RWPE2 (cell line): ENCODE measurements at regions not wholly inside any gene's neighbourhood (a gene's known extent, or its start where the extent isn't known, plus 50 kb on each side); places are given as distances from the start of the nearest gene placed in this dataset.
"Not testable (repeated sequence)": the region's sequence is repeated elsewhere in the genome, so short reads cannot be mapped to it uniquely, and the experiment has no call there.

Experiments used
- ATAC-seq: fragments of 200-7000 bp; cut with Tn5 transposase; 3 replicates; pipeline ENCODE4 v1.9.1; 2021; ENCODE audit warnings: low read depth
- DNase-seq: peaks from one replicate; pipeline ENCODE4 v3.0.0-alpha.2; 2020; ENCODE audit warnings: low spot score
- H3K27ac ChIP-seq: fragments of 450-650 bp; 2 replicates; pipeline ENCODE4 v1.5.1; 2017; ENCODE audit warnings: mild to moderate bottlenecking; ENCODE audit not compliant: poor library complexity, severe bottlenecking
- H3K27me3 ChIP-seq: fragments of 250-450 bp; sonication (Bioruptor Pico); 2 replicates; pipeline ENCODE4 v1.5.1; 2021; ENCODE audit warnings: mild to moderate bottlenecking, moderate library complexity; ENCODE audit not compliant: insufficient read depth, poor library complexity, severe bottlenecking
- H3K36me3 ChIP-seq: fragments of 250-450 bp; sonication (Bioruptor Pico); 2 replicates; pipeline ENCODE4 v1.5.1; 2020; ENCODE audit warnings: low read depth, mild to moderate bottlenecking, moderate library complexity
- H3K4me1 ChIP-seq: fragments of 250-450 bp; sonication (Bioruptor Pico); 2 replicates; pipeline ENCODE4 v1.5.1; 2021; ENCODE audit warnings: mild to moderate bottlenecking, moderate library complexity; ENCODE audit not compliant: insufficient read depth, poor library complexity, severe bottlenecking
- H3K4me3 ChIP-seq: fragments of 250-450 bp; sonication (Bioruptor Pico); 2 replicates; pipeline ENCODE4 v1.5.1; 2021; ENCODE audit warnings: mild to moderate bottlenecking, moderate library complexity; ENCODE audit not compliant: severe bottlenecking
- H3K9me3 ChIP-seq: fragments of 250-450 bp; sonication (Bioruptor Pico); 2 replicates; pipeline ENCODE4 v1.5.1; 2021; ENCODE audit warnings: mild to moderate bottlenecking, moderate library complexity; ENCODE audit not compliant: severe bottlenecking
- TF ChIP-seq, protein P1 (sequence below): fragments of 450-650 bp; IDR thresholded peaks from one replicate; pipeline ENCODE4 v1.5.1; 2017; ENCODE audit warnings: mild to moderate bottlenecking, moderate library complexity; ENCODE audit not compliant: poor library complexity, severe bottlenecking

DNA sequence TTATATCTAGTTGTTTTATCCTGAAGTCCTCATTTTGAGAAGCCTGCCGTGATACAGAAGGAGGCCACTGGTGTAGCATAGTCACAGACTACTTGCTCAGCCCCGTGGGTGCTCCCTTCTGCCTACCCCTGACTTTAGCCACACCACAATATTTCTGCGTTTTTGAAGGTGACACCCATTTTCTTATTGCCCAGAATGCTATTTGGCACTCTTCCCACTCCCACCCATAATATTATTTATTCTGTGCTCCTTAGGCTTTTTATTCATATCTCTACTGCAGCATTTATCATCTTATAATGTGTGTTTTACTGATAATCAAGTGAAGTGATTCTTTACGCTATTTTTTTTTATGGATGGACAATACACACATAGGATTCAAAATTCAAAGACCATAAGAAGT lies 107.3 kb downstream of the OR2B2 start:
- TF ChIP-seq, protein P1, sequence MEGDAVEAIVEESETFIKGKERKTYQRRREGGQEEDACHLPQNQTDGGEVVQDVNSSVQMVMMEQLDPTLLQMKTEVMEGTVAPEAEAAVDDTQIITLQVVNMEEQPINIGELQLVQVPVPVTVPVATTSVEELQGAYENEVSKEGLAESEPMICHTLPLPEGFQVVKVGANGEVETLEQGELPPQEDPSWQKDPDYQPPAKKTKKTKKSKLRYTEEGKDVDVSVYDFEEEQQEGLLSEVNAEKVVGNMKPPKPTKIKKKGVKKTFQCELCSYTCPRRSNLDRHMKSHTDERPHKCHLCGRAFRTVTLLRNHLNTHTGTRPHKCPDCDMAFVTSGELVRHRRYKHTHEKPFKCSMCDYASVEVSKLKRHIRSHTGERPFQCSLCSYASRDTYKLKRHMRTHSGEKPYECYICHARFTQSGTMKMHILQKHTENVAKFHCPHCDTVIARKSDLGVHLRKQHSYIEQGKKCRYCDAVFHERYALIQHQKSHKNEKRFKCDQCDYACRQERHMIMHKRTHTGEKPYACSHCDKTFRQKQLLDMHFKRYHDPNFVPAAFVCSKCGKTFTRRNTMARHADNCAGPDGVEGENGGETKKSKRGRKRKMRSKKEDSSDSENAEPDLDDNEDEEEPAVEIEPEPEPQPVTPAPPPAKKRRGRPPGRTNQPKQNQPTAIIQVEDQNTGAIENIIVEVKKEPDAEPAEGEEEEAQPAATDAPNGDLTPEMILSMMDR, result no peak

DNA sequence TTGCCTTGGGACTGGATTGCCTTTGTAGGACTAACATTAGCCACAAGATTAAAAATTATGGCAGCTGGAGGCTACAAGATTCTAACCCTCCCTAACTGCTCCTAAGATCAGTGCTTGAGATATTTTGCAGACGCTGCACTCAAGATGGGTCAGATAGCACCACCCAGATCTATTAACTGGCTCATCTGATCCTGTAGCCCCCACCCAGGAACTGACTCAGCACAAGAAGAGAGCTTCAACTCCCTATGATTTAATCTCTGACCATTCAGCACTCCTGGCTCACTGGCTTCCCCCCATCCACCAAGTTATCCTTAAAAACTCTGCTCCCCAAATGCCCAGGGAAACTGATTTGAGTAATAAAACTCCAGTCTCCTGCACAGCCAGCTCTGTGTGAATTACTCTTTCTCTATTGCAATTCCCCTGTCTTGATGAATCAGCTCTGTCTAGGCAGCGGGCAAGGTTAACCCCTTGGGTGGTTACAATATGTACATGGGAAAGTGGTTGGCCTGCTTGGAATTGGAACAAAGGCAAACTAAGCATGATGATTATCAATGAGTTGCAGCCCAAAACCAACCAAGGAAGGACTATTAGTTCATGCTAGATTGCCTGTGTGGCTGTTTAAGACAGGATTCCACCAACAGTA lies 111.3 kb downstream of the OR2B2 start:
- Histone ChIP-seq H3K36me3 (no peaks in the 10 kb centered on the region), H3K27ac (no peak overlapping the region), H3K4me3 (no peak overlapping the region), H3K27me3 (no peaks in the 10 kb centered on the region), H3K4me1 (peaks cover 4% of the 10 kb centered on the region), H3K9me3 (no peaks in the 10 kb centered on the region)
- DNase-seq (no peak), ATAC-seq (no peak)
- TF ChIP-seq, protein P1, result no peak

More for the DNA sequence above, 107.3 kb downstream of the OR2B2 start:
- H3K27ac ChIP-seq, result no peak overlapping the region
- no peaks in the 10 kb centered on the region for H3K9me3 ChIP-seq
- H3K4me1 ChIP-seq, result peaks cover 13% of the 10 kb centered on the region
- DNase-seq (no peak), ATAC-seq (no peak)
- no peaks in the 10 kb centered on the region for H3K36me3 ChIP-seq
- no peaks in the 10 kb centered on the region for H3K27me3 ChIP-seq
- H3K4me3 ChIP-seq, result no peak overlapping the region

DNA sequence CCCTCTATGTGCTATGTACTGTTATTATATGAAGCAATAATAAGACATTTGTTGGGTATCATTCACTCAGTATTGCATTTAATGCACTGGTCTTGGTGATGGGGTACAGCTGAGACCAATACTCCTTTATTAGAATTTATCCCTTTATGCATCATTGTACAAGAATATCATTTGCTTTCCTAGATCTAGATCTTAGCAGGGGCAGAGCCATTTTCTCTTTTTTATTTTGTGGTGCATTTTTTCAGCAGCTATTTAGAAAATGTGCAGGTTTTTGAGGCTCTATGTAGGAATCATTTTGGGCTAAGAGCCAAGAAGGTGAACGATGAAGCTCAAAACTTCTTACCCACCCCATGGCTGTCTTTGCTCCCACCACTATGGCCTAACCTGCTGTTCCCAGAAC lies 114.2 kb downstream of the OR2B2 start:
- H3K36me3 ChIP-seq, result no peaks in the 10 kb centered on the region
- H3K4me1 ChIP-seq, result peaks cover 4% of the 10 kb centered on the region
- ATAC-seq, result no peak
- H3K4me3 ChIP-seq, result no peak overlapping the region
- TF ChIP-seq, protein P1, result no peak
- no peaks in the 10 kb centered on the region for H3K9me3 ChIP-seq
- no peak for DNase-seq
- no peaks in the 10 kb centered on the region for H3K27me3 ChIP-seq
- H3K27ac ChIP-seq, result no peak overlapping the region

DNA sequence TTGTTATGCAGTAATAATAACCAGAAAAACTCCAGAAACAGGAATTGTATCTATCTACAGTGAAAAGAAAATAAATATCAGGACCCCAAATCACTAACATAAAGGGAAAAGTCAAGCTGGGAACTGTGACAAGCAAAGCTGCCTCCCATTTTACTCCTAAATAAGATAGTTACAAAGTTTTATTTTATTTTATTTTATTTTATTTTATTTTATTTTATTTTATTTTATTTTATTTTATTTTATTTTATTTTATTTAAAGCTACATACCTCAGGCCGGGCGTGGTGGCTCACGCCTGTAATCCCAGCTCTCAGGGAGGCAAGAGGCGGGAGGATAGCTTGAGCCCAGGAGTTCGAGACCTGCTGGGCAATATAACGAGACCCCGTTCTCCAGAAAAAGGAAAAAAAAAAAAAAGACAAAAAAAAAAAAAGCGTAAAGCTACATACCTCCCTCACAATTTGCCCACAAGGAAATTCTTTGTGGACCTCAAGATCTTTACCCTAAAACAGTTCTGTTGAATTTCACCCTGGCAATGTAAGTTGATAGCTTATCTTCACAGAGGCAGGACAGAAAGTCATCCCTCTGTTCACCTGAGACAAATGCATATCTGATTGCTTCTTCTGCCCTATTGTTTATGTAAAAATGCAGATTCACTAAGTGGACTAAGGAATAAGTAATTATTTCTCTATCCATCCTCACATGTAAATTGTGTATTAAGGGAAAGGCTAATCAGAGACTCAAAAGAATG lies 115.3 kb downstream of the OR2B2 start:
- not testable (repeated sequence) for ATAC-seq, H3K9me3 ChIP-seq, H3K36me3 ChIP-seq, H3K4me3 ChIP-seq, H3K27me3 ChIP-seq, DNase-seq, H3K4me1 ChIP-seq, H3K27ac ChIP-seq

DNA sequence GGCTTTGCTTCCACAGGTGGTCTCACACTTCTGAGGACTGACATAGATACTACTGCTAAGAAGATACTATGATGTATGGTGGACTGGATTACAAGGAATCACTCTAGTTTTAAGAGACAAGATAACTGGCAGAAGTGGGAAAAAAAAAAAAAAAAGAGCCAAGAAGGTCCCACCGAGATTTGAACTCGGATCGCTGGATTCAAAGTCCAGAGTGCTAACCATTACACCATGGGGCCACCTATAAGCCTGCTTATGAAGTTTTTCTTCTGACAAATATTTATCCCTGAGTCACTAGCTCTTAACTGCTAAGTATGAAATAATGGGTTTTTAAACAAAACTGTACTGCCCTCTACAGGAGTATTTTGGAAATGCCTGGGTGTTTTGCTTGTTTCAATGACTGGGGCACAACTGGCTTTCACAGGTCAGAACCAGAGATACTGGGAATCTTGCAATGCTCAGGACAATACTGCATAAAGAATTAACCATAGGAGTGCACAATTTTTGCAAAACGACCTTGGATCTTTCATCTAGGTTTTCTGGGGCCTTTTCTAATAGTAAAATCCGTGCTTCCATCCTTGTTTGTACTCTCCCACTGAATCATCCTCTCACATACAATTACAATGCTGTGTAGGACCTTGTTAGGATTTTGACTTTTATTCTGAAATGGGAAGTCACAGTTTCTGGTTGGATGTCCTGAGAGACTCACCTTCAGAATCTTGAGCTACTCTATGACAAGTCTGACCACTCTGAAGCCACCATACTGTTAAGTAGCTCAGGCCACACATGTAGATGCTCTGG lies 116.3 kb downstream of the OR2B2 start:
- peak; percentile 41 for ATAC-seq
- DNase-seq, result no peak
- H3K4me3 ChIP-seq, result no peak overlapping the region
- peaks cover 2% of the 10 kb centered on the region for H3K4me1 ChIP-seq
- no peaks in the 10 kb centered on the region for H3K36me3 ChIP-seq
- no peak overlapping the region for H3K27ac ChIP-seq
- H3K27me3 ChIP-seq, result no peaks in the 10 kb centered on the region
- TF ChIP-seq, protein P1, result peak; percentile 84
- H3K9me3 ChIP-seq, result no peaks in the 10 kb centered on the region
